Peyer's patch (tissue), 4 donors: ENCODE measurements at regions not wholly inside any gene's neighbourhood (a gene's known extent, or its start where the extent isn't known, plus 50 kb on each side); places are given as distances from the start of the nearest gene placed in this dataset.

Experiments
- CTCF ChIP-seq, 6 experiments: fragments of 450-650 bp in 4 of 6; fragments of 200-600 bp in 2 of 6; sonication (generic) in 1 of 6; IDR thresholded peaks; one replicate each; pipeline ENCODE4 v1.5.1; 2017 to 2019; ENCODE audit warnings: antibody characterized with exemption in 6 of 6, mild to moderate bottlenecking in 3 of 6, moderate library complexity in 1 of 6
- POLR2A ChIP-seq, 2 donors: fragments of 450-650 bp; IDR thresholded peaks; one replicate each; pipeline ENCODE4 v1.5.1; 2017; ENCODE audit warnings: antibody characterized with exemption in 2 of 2, mild to moderate bottlenecking in 2 of 2, moderate library complexity in 2 of 2

GRCh38 chr16:59342669-59343068 is 608.6 kb upstream of the GOT2 start:
- no peak for TF ChIP-seq CTCF (IDR thresholded peaks at IDR 0.05)
- no peak for TF ChIP-seq POLR2A (IDR thresholded peaks at IDR 0.05)
